ENCODE measurements at regions not wholly inside any gene's neighbourhood (a gene's known extent, or its start where the extent isn't known, plus 50 kb on each side); places are given as distances from the start of the nearest gene placed in this dataset.
A peak's percentile ranks its signal among the peaks of the same experiment; 100 is the strongest.

DNA sequence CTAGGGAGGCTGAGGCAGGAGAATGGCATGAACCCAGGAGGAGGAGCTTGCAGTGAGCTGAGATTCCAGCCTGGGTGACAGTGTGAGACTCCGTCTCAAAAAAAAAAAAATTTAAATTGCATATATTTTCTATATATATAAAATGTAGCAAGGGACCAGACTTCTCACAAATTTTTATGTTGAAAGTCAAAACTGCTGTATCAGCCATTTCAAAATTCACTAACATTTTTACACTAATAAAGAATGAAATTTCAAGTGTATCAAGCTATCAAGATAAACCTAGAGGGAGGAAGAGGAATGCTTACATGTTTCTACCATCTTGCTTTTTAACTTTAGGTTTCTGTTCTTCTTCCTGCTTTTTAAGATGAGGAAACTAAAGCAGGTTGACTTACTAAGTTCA is 464.0 kb downstream of the KCNJ3 start:
- H4K20me1 ChIP-seq (replicated peaks; ENCODE audit: control insufficient read depth, insufficient read depth, low read length): no peaks in the 10 kb centered on the region
- no TSS peak for BruUV-seq (replicated peaks)
- TF ChIP-seq RBM22 (IDR thresholded peaks at IDR 0.05; ENCODE audit: low read depth, low read length, poor library complexity, severe bottlenecking) (no peak), TSC22D4 (tag; IDR thresholded peaks at IDR 0.05) (no peak), ZNF717 (CRISPR knock-in tag; IDR thresholded peaks at IDR 0.05) (no peak), MEF2A (IDR thresholded peaks at IDR 0.05; ENCODE audit: control insufficient read depth, low read depth, low read length) (no peak), MAFK (IDR thresholded peaks at IDR 0.05; ENCODE audit: low read length) (peak; percentile 70), MAFF (IDR thresholded peaks at IDR 0.05; ENCODE audit: low read length) (peak; percentile 65), MAFG (tag; conservative IDR thresholded peaks at IDR 0.05) (peak; percentile 47), TBL1XR1 (IDR thresholded peaks at IDR 0.05; ENCODE audit: low read length in 2 of 2) (no peak), ESRRA (IDR thresholded peaks at IDR 0.05; ENCODE audit: borderline replicate concordance, low read depth) (no peak), C11orf30 (IDR thresholded peaks at IDR 0.05; ENCODE audit: low read depth) (peak; percentile 40; the same call in 1 of the 2 replicates), ZNF707 (CRISPR knock-in tag; conservative IDR thresholded peaks at IDR 0.05) (no peak), CBX8 (IDR thresholded peaks at IDR 0.05; ENCODE audit: borderline replicate concordance, extremely low read depth, low read depth, low read length, poor library complexity, severe bottlenecking) (no peak), TOE1 (IDR thresholded peaks at IDR 0.05; ENCODE audit: borderline replicate concordance) (no peak), TOE1 (CRISPR knock-in tag; IDR thresholded peaks at IDR 0.05; ENCODE audit: borderline replicate concordance, low read depth) (no peak), STAG1 (CRISPR knock-in tag; IDR thresholded peaks at IDR 0.05; ENCODE audit: borderline replicate concordance) (no peak), TARDBP (IDR thresholded peaks at IDR 0.05) (no peak), RFX7 (CRISPR knock-in tag; IDR thresholded peaks at IDR 0.05) (no peak), HCFC1 (IDR thresholded peaks at IDR 0.05; ENCODE audit: low read depth, low read length) (no peak), U2AF1 (optimal IDR thresholded peaks at IDR 0.05; ENCODE audit: low read depth, low read length) (no peak), RHOXF2B (CRISPR knock-in tag; conservative IDR thresholded peaks at IDR 0.05) (no peak), ZBTB8A (IDR thresholded peaks at IDR 0.05; ENCODE audit: partially characterized antibody) (no peak), TEAD4 (IDR thresholded peaks at IDR 0.05; ENCODE audit: low read length) (no peak), TEAD4 (CRISPR knock-in tag; IDR thresholded peaks at IDR 0.05; ENCODE audit: borderline replicate concordance) (no peak), BDP1 (IDR thresholded peaks at IDR 0.05; ENCODE audit: insufficient read depth, insufficient read length) (no peak), ARNT (IDR thresholded peaks at IDR 0.05) (no peak)
- TF ChIP-seq, protein P1, sequence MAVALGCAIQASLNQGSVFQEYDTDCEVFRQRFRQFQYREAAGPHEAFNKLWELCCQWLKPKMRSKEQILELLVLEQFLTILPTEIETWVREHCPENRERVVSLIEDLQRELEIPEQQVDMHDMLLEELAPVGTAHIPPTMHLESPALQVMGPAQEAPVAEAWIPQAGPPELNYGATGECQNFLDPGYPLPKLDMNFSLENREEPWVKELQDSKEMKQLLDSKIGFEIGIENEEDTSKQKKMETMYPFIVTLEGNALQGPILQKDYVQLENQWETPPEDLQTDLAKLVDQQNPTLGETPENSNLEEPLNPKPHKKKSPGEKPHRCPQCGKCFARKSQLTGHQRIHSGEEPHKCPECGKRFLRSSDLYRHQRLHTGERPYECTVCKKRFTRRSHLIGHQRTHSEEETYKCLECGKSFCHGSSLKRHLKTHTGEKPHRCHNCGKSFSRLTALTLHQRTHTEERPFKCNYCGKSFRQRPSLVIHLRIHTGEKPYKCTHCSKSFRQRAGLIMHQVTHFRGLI (CRISPR knock-in tag; IDR thresholded peaks at IDR 0.05): no peak

More for the DNA sequence above, 464.0 kb downstream of the KCNJ3 start:
- DNase-seq (ENCODE audit: extremely low read depth in 1 of 4, low spot score in 3 of 4): no peak
- 5% methylated on average over 1 of the region's 1 CpG for WGBS (ENCODE audit: insufficient coverage, low coverage, missing lambda C conversion rate)
- Histone ChIP-seq H2AFZ (ENCODE audit: low read depth, low read length) (no peak overlapping the region), H3K9me3 (replicated peaks; ENCODE audit: control insufficient read depth, insufficient read depth, low read depth, low read length) (no peaks in the 10 kb centered on the region; the same call in 1 of the 2 replicates), H3K27ac (ENCODE audit: extremely low read depth, low read depth, low read length) (no peak overlapping the region), H3K4me3 (no peak overlapping the region), H3K4me2 (ENCODE audit: insufficient read depth, low read length) (no peak overlapping the region), H3K9me1 (ENCODE audit: control insufficient read depth, insufficient read depth, low read length) (no peaks in the 10 kb centered on the region), H3K79me2 (ENCODE audit: control insufficient read depth, insufficient read depth, low read length) (no peaks in the 10 kb centered on the region), H3K27me3 (ENCODE audit: control insufficient read depth in 2 of 2, insufficient read depth in 2 of 2, low read length in 2 of 2) (no peaks in the 10 kb centered on the region), H3K36me3 (ENCODE audit: control insufficient read depth, insufficient read depth, low read length) (no peaks in the 10 kb centered on the region), H3K9ac (ENCODE audit: insufficient read depth in 1 of 2, low read depth in 2 of 2, low read length in 2 of 2) (no peak overlapping the region), H3K4me1 (replicated peaks in 1 of 2; ENCODE audit: control insufficient read depth in 2 of 2, insufficient read depth in 2 of 2, low read length in 2 of 2) (no peaks in the 10 kb centered on the region)
- intact Hi-C loops (cut with micrococcal nuclease) (no loop called here), in situ Hi-C loops (cut with MboI) (no loop called here)
- ChIA-PET CTCF (ENCODE audit: low intra/inter-chr PET ratio) (no interaction called here), POLR2A (no interaction called here)
- FAIRE-seq: no peak
- ATAC-seq: no peak

All from K562 (cell line).